ENCODE measurements at regions not wholly inside any gene's neighbourhood (a gene's known extent, or its start where the extent isn't known, plus 50 kb on each side); places are given as distances from the start of the nearest gene placed in this dataset.

DNA sequence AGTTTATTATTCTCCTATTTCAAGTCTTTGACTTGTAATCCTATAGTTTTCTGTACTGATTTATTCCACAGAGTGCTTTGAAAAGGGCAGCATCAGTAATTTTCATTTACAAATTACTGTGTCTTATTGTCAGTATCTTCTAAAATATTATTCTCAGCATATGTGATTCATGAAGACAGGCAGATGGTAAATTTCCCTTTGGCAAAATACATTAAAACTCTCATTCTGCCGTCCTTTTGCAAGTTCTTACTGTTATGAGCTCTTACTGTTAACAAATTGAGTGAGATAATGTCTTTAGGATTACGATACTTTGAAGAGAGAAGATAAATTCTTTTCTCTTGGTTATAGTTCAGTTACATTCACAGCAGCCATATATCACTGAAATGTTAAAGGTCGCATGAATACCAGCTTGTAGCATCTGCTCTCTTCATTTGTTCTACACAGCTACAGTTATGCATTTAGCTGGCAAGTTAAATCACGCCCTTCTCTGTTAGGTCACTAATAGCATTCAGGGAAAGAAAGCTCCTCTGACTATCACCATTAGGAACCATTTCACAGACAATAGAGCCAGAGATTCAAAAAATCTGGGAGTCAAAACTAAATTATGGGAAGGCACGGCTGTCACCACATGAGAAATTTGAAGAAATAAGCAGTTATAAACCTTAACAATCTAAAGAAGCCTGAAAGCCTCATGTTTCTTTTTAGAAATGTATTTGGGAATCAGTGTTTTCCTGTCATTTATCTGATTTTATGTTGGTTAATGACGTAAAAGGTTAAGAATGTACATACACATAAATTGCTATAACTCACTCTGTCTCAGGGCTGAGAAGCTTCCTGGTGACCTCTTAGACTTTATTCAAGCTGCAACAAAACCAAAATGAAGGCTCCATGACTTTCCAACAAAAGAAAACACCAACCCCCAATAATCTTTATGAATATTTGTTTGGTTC, 109.6 kb upstream of the SP4 start:
- no peaks in the 10 kb centered on the region for H3K36me3 Mint-ChIP-seq
- Histone ChIP-seq H3K4me3 (replicated peaks in 1 of 3; ENCODE audit: low read depth in 2 of 3, low read length in 3 of 3) (no peak overlapping the region), H2AFZ (ENCODE audit: insufficient read depth, low read depth, low read length, poor library complexity, severe bottlenecking) (no peak overlapping the region), H4K20me1 (ENCODE audit: insufficient read depth, low read length) (no peaks in the 10 kb centered on the region), H3K79me2 (ENCODE audit: insufficient read depth, low read length) (no peaks in the 10 kb centered on the region), H3K4me1 (ENCODE audit: control insufficient read depth in 1 of 2, insufficient read depth in 2 of 2, low read length in 2 of 2) (no peaks in the 10 kb centered on the region), H3K27ac (ENCODE audit: low read depth in 1 of 2, low read length in 2 of 2) (no peak overlapping the region), H3K9me3 (replicated peaks in 1 of 2; ENCODE audit: control insufficient read depth in 1 of 2, insufficient read depth in 1 of 2, low read length in 2 of 2) (no peaks in the 10 kb centered on the region), H3K4me2 (replicated peaks; ENCODE audit: extremely low read depth, low read length, poor library complexity, severe bottlenecking) (no peak overlapping the region), H3K27me3 (ENCODE audit: control insufficient read depth in 2 of 2, insufficient read depth in 2 of 2, low read length in 2 of 2) (no peaks in the 10 kb centered on the region), H3K36me3 (replicated peaks in 1 of 2; ENCODE audit: control insufficient read depth in 1 of 2, insufficient read depth in 2 of 2, low read length in 2 of 2) (no peaks in the 10 kb centered on the region), H3K9ac (ENCODE audit: insufficient read depth, low read length, poor library complexity, severe bottlenecking) (no peak overlapping the region)
- H3K27ac Mint-ChIP-seq, result no peak overlapping the region
- H3K9me3 Mint-ChIP-seq, result no peaks in the 10 kb centered on the region
- DNase-seq, result no peak
- intact Hi-C loops (cut with micrococcal nuclease), result no loop called here
- TF ChIP-seq, protein P1, sequence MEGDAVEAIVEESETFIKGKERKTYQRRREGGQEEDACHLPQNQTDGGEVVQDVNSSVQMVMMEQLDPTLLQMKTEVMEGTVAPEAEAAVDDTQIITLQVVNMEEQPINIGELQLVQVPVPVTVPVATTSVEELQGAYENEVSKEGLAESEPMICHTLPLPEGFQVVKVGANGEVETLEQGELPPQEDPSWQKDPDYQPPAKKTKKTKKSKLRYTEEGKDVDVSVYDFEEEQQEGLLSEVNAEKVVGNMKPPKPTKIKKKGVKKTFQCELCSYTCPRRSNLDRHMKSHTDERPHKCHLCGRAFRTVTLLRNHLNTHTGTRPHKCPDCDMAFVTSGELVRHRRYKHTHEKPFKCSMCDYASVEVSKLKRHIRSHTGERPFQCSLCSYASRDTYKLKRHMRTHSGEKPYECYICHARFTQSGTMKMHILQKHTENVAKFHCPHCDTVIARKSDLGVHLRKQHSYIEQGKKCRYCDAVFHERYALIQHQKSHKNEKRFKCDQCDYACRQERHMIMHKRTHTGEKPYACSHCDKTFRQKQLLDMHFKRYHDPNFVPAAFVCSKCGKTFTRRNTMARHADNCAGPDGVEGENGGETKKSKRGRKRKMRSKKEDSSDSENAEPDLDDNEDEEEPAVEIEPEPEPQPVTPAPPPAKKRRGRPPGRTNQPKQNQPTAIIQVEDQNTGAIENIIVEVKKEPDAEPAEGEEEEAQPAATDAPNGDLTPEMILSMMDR (IDR thresholded peaks at IDR 0.05), result no peak
- peaks cover 0 to 5% (median 0%) of the 10 kb centered on the region in 3 donors for H3K27me3 Mint-ChIP-seq (ENCODE audit: low read depth in 3 of 3)
- no peak overlapping the region for H3K4me3 Mint-ChIP-seq
- 80% methylated on average over 2 of the region's 6 CpGs for WGBS (ENCODE audit: insufficient coverage)
- H3K4me1 Mint-ChIP-seq, result peaks cover 5% of the 10 kb centered on the region

DNA sequence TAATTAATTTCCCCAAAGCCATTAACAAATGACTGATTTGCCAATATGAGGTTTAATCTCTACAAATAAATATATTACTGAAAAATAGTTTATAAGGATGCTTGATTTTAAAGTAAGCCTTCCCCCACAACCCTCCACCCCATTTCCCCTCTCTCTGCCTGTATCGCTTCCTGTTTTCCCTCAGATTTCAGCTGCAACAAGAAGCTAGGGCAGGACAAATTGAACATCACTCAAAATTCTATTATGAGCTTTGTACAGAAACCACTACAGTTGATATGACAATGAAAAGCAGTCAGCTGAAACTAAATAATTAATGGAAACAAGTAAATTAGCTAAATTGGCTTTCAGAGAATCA, 109.0 kb upstream of the SP4 start:
- peaks cover 0 to 5% (median 0%) of the 10 kb centered on the region in 3 donors for H3K27me3 Mint-ChIP-seq (ENCODE audit: low read depth in 3 of 3)
- no peak for DNase-seq
- Histone ChIP-seq H4K20me1 (ENCODE audit: insufficient read depth, low read length) (no peaks in the 10 kb centered on the region), H3K27me3 (ENCODE audit: control insufficient read depth in 2 of 2, insufficient read depth in 2 of 2, low read length in 2 of 2) (no peaks in the 10 kb centered on the region), H3K4me2 (replicated peaks; ENCODE audit: extremely low read depth, low read length, poor library complexity, severe bottlenecking) (no peak overlapping the region), H3K4me1 (ENCODE audit: control insufficient read depth in 1 of 2, insufficient read depth in 2 of 2, low read length in 2 of 2) (no peaks in the 10 kb centered on the region), H3K79me2 (ENCODE audit: insufficient read depth, low read length) (no peaks in the 10 kb centered on the region), H3K9me3 (replicated peaks in 1 of 2; ENCODE audit: control insufficient read depth in 1 of 2, insufficient read depth in 1 of 2, low read length in 2 of 2) (no peaks in the 10 kb centered on the region), H3K9ac (ENCODE audit: insufficient read depth, low read length, poor library complexity, severe bottlenecking) (no peak overlapping the region), H2AFZ (ENCODE audit: insufficient read depth, low read depth, low read length, poor library complexity, severe bottlenecking) (no peak overlapping the region), H3K4me3 (replicated peaks in 1 of 3; ENCODE audit: low read depth in 2 of 3, low read length in 3 of 3) (no peak overlapping the region), H3K36me3 (replicated peaks in 1 of 2; ENCODE audit: control insufficient read depth in 1 of 2, insufficient read depth in 2 of 2, low read length in 2 of 2) (no peaks in the 10 kb centered on the region), H3K27ac (ENCODE audit: low read depth in 1 of 2, low read length in 2 of 2) (no peak overlapping the region)
- H3K9me3 Mint-ChIP-seq, result no peaks in the 10 kb centered on the region
- peaks cover 5% of the 10 kb centered on the region for H3K4me1 Mint-ChIP-seq
- intact Hi-C loops (cut with micrococcal nuclease), result no loop called here
- WGBS (ENCODE audit: insufficient coverage), result no CpG with 5 or more reads among the region's 1 CpG
- TF ChIP-seq, protein P1 (IDR thresholded peaks at IDR 0.05), result no peak
- H3K36me3 Mint-ChIP-seq, result no peaks in the 10 kb centered on the region
- no peak overlapping the region for H3K4me3 Mint-ChIP-seq
- no peak overlapping the region for H3K27ac Mint-ChIP-seq

Data from CD14-positive monocyte (primary cell).